OCI-LY7 (cell line): ENCODE measurements at regions not wholly inside any gene's neighbourhood (a gene's known extent, or its start where the extent isn't known, plus 50 kb on each side); places are given as distances from the start of the nearest gene placed in this dataset.

Experiments
- EZH2phosphoT487 ChIP-seq: fragments of 200-600 bp; sonication (generic); IDR thresholded peaks from 2 replicates; pipeline ENCODE4 v1.6.1; 2018; ENCODE audit warnings: low read depth, borderline replicate concordance, mild to moderate bottlenecking, mixed run types, antibody characterized with exemption, low read length, moderate library complexity, mixed read lengths
- TF ChIP-seq, protein P1 (sequence below): fragments of 200-600 bp; sonication (generic); conservative IDR thresholded peaks from 2 replicates; pipeline ENCODE4 v1.5.1; 2014; ENCODE audit warnings: mild to moderate bottlenecking, antibody characterized with exemption, low read length, moderate library complexity, mixed read lengths

DNA sequence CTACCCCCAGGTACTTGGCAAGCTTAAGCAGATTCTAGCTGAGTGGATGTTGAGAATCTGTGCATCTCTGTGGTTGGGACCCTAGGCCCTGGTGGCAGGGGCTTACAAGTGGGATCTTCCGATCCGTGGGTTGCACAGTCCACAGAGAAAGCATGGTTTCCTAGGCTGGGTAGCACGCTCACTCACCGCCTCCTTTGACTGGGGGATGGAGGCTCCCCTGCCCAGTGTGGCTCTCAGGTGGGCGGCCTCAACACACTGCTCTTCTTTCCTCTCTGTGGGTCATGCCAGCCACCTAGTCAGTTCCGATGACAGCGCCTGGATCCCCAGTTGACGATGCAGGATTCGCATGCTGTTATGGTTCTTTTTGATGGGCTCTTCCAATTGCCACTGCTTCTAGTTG is 639.5 kb upstream of the ADAMTS5 start:
- TF ChIP-seq, protein P1, sequence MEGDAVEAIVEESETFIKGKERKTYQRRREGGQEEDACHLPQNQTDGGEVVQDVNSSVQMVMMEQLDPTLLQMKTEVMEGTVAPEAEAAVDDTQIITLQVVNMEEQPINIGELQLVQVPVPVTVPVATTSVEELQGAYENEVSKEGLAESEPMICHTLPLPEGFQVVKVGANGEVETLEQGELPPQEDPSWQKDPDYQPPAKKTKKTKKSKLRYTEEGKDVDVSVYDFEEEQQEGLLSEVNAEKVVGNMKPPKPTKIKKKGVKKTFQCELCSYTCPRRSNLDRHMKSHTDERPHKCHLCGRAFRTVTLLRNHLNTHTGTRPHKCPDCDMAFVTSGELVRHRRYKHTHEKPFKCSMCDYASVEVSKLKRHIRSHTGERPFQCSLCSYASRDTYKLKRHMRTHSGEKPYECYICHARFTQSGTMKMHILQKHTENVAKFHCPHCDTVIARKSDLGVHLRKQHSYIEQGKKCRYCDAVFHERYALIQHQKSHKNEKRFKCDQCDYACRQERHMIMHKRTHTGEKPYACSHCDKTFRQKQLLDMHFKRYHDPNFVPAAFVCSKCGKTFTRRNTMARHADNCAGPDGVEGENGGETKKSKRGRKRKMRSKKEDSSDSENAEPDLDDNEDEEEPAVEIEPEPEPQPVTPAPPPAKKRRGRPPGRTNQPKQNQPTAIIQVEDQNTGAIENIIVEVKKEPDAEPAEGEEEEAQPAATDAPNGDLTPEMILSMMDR = no peak
- TF ChIP-seq EZH2phosphoT487 = no peak
